Activated naive CD4-positive, alpha-beta T cell treated with anti-CD3 and anti-CD28 coated beads, Interleukin-2, amount 50 U/mL, for 72 hours (primary cell): ENCODE measurements at regions not wholly inside any gene's neighbourhood (a gene's known extent, or its start where the extent isn't known, plus 50 kb on each side); places are given as distances from the start of the nearest gene placed in this dataset.

Experiments
- ATAC-seq, 2 donors: fragments of 150-1000 bp; cut with Tn5 transposase; 2 replicates each; pipeline ENCODE4 v1.10.0; 2021; ENCODE audit warnings: mild to moderate bottlenecking in 2 of 2, moderate library complexity in 2 of 2
- DNase-seq, 2 donors: peaks; one replicate each; pipeline ENCODE4 v3.0.0; 2021 to 2022; ENCODE audit warnings: low spot score in 2 of 2
- H3K27ac Mint-ChIP-seq, 2 donors: one replicate each; pipeline ENCODE4 v1.8.0; 2022; ENCODE audit warnings: mild to moderate bottlenecking in 2 of 2, mixed read lengths in 2 of 2
- H3K36me3 Mint-ChIP-seq, 2 donors: one replicate each; pipeline ENCODE4 v1.8.0; 2022; ENCODE audit warnings: mixed read lengths in 2 of 2
- H3K9me3 Mint-ChIP-seq, 2 donors: one replicate each; pipeline ENCODE4 v1.8.0; 2022; ENCODE audit warnings: mixed read lengths in 2 of 2

- ATAC-seq, result no peak
- no peak for DNase-seq
- no peak overlapping the region for H3K27ac Mint-ChIP-seq
- peaks cover 5 to 15% of the 10 kb centered on the region in 2 donors for H3K36me3 Mint-ChIP-seq
- H3K9me3 Mint-ChIP-seq, result peaks cover 25 to 35% of the 10 kb centered on the region in 2 donors
Observed at GRCh38 chr9:23326597-23326996, 499.4 kb downstream of the ELAVL2 start.

DNA sequence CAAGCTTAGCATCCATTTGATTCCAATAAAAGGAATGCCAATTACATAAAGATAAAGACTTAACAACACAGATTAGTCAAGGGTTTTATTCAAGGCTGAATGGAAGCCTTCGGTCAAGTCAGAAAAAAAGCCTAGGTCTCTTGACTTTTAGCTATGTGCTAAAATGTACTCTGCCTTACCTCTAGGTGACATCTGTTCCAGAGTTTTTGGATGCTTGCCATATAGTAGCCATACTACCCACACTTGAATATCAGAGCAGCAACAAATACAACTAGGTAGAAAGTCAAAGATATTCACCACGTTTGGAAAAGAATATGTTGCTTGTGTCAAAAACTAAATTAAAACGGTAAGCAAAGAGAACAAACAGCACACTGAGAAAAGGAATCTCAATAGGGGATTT, 484.7 kb downstream of the ELAVL2 start:
- no peaks in the 10 kb centered on the region for H3K9me3 Mint-ChIP-seq

GRCh38 chr9:23342291-23342690, 483.7 kb downstream of the ELAVL2 start:
- ATAC-seq (no peak), DNase-seq (no peak)
- Mint-ChIP-seq H3K9me3 (peaks cover 4% of the 10 kb centered on the region in 2 donors), H3K27ac (no peak overlapping the region), H3K36me3 (no peaks in the 10 kb centered on the region)

More for the DNA sequence above, 484.7 kb downstream of the ELAVL2 start:
- H3K27ac Mint-ChIP-seq, result no peak overlapping the region
- no peak for ATAC-seq
- DNase-seq, result no peak
- H3K36me3 Mint-ChIP-seq, result no peaks in the 10 kb centered on the region

- ATAC-seq, result no peak
Observed at GRCh38 chr9:23343226-23343625, 482.8 kb downstream of the ELAVL2 start.

GRCh38 chr9:23361096-23361495, 464.9 kb downstream of the ELAVL2 start:
- ATAC-seq (no peak), DNase-seq (no peak)
- Mint-ChIP-seq H3K27ac (no peak overlapping the region), H3K9me3 (peaks cover 28 to 43% of the 10 kb centered on the region in 2 donors), H3K36me3 (peaks cover 5 to 15% of the 10 kb centered on the region in 2 donors)

More at GRCh38 chr9:23343226-23343625, 482.8 kb downstream of the ELAVL2 start:
- DNase-seq, result no peak
- Mint-ChIP-seq H3K27ac (no peak overlapping the region), H3K9me3 (peaks cover 4% of the 10 kb centered on the region in 2 donors), H3K36me3 (no peaks in the 10 kb centered on the region)

DNA sequence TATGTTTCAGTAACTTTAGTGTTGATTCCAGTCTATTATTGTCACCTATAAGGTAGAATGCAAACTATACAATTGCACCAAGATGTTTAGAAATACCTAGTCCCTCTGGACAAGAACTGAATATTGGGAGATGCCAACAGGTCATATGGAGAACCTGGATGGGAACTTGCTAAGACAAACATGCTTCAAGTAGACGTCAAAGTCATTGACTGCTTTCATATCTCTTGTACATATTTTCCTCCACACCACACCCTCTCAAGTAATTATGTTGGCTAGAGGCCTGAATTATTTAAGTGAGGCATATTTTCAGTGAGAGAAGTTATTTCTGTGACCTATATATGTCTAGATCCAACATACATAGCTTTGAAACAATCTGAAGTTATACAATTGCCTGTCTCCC, 453.3 kb downstream of the ELAVL2 start:
- peaks cover 15 to 19% of the 10 kb centered on the region in 2 donors for H3K9me3 Mint-ChIP-seq
- no peak for DNase-seq

GRCh38 chr9:23375511-23375910, 450.5 kb downstream of the ELAVL2 start:
- Mint-ChIP-seq H3K36me3 (no peaks in the 10 kb centered on the region), H3K9me3 (peaks cover 22 to 24% of the 10 kb centered on the region in 2 donors), H3K27ac (no peak overlapping the region)
- ATAC-seq (no peak), DNase-seq (no peak)

More for the DNA sequence above, 453.3 kb downstream of the ELAVL2 start:
- Mint-ChIP-seq H3K27ac (no peak overlapping the region), H3K36me3 (peaks cover 0 to 2% of the 10 kb centered on the region in 2 donors)
- ATAC-seq, result no peak

- H3K9me3 Mint-ChIP-seq, result peaks cover 13 to 20% of the 10 kb centered on the region in 2 donors
- H3K36me3 Mint-ChIP-seq, result no peaks in the 10 kb centered on the region
- no peak for DNase-seq
- no peak for ATAC-seq
- no peak overlapping the region for H3K27ac Mint-ChIP-seq
Observed at GRCh38 chr9:23379842-23380241, 446.2 kb downstream of the ELAVL2 start.

GRCh38 chr9:23380821-23381220, 445.2 kb downstream of the ELAVL2 start:
- Mint-ChIP-seq H3K9me3 (peaks cover 17 to 23% of the 10 kb centered on the region in 2 donors), H3K27ac (no peak overlapping the region), H3K36me3 (no peaks in the 10 kb centered on the region)
- DNase-seq, result no peak
- no peak for ATAC-seq

- no peak for ATAC-seq
- DNase-seq, result no peak
- no peaks in the 10 kb centered on the region for H3K36me3 Mint-ChIP-seq
- no peak overlapping the region for H3K27ac Mint-ChIP-seq
- peaks cover 18 to 23% of the 10 kb centered on the region in 2 donors for H3K9me3 Mint-ChIP-seq
Observed at GRCh38 chr9:23382418-23382817, 443.6 kb downstream of the ELAVL2 start.

DNA sequence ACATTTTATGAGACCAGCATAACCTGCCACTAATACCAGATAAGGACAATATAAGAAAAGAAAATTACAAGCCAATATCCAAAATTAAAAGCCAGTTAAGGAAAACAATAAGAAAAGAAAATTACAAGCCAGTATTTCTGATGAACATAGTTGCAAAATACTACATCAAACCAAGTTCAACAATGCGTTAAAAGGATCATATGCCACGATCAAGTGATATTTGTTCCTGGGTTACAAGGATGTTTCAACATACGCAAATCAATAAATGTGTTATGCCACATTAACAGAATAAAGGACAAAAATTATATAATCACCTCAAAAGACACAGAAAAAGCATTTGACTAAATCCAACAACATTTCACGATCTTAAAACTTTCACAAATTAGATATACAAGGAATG, 431.9 kb downstream of the ELAVL2 start:
- Mint-ChIP-seq H3K27ac (no peak overlapping the region), H3K36me3 (peaks cover 0 to 8% of the 10 kb centered on the region in 2 donors)
- DNase-seq, result no peak

DNA sequence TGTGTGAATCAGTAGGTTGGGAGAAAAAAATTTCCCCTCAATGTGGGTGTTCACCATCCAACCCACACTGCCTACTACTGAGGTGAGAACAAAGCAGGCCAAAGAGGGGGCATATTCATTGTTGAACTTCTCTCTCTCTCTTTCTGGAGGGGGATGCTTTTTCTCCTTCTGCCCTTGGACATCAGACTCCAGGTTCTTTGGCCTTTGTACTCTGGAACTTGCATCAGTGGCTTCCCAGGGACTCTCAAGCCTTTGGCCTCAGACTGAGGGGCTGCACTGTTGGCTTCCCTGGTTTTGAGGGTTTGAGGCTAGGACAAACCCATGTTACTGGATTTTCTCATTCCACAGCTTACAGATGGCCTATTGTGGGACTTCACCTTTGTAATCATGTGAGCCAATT, 417.2 kb downstream of the ELAVL2 start:
- no peak for DNase-seq
- H3K9me3 Mint-ChIP-seq, result peaks cover 23 to 35% of the 10 kb centered on the region in 2 donors
- H3K36me3 Mint-ChIP-seq, result no peaks in the 10 kb centered on the region
- no peak for ATAC-seq
- H3K27ac Mint-ChIP-seq, result no peak overlapping the region

More for the DNA sequence above, 431.9 kb downstream of the ELAVL2 start:
- peaks cover 22 to 29% of the 10 kb centered on the region in 2 donors for H3K9me3 Mint-ChIP-seq
- no peak for ATAC-seq

GRCh38 chr9:23412046-23412445, 414.0 kb downstream of the ELAVL2 start:
- ATAC-seq (no peak), DNase-seq (no peak)
- H3K9me3 Mint-ChIP-seq, result peaks cover 18 to 31% of the 10 kb centered on the region in 2 donors
- no peak overlapping the region for H3K27ac Mint-ChIP-seq
- H3K36me3 Mint-ChIP-seq, result no peaks in the 10 kb centered on the region

- Mint-ChIP-seq H3K9me3 (peaks cover 14 to 28% of the 10 kb centered on the region in 2 donors), H3K27ac (no peak overlapping the region)
- no peak for DNase-seq
Observed at GRCh38 chr9:23412458-23412857, 413.6 kb downstream of the ELAVL2 start.

DNA sequence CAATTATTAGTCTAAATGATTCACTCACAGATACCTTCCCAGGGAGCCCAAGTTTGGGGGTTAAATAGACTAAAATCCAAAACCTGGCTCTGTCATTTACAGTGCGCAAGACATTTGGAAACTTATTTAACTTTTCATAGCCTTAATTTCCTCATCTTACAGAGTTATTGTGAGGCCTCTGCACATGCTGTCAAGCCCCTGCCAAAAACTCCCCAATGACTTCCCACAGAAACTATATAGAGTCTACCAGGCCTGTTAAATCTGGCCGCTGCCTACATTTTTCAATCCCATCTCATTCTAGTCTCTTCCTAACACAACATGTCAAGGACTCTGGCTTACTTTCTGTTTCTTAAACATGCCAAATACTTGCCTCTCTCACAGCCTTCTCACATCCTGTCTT, 412.5 kb downstream of the ELAVL2 start:
- DNase-seq (no peak), ATAC-seq (no peak)
- Mint-ChIP-seq H3K9me3 (peaks cover 14 to 28% of the 10 kb centered on the region in 2 donors), H3K27ac (no peak overlapping the region), H3K36me3 (no peaks in the 10 kb centered on the region)

More at GRCh38 chr9:23412458-23412857, 413.6 kb downstream of the ELAVL2 start:
- no peaks in the 10 kb centered on the region for H3K36me3 Mint-ChIP-seq
- ATAC-seq, result no peak

GRCh38 chr9:23423999-23424398, 402.0 kb downstream of the ELAVL2 start:
- ATAC-seq (no peak), DNase-seq (no peak)
- Mint-ChIP-seq H3K36me3 (no peaks in the 10 kb centered on the region), H3K27ac (no peak overlapping the region), H3K9me3 (peaks cover 26 to 27% of the 10 kb centered on the region in 2 donors)

DNA sequence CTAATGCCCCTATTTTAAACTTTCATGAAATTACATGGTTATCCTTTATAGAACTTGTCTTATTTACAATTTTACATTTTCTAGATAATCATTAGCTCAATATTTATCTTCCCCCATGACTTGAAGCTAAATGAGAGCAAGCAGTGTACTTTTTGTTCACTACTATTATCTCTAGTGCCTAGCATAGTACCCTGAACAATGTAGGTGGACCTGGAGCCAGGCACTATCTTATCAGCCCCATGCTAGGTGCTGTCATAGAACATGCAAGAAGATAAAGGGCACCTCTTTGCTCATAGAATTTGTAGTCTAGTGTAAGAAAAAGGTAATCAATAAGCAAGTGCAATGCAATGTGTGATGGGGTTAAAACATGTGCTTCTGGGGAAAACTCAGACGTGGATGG, 399.9 kb downstream of the ELAVL2 start:
- Mint-ChIP-seq H3K9me3 (peaks cover 22 to 24% of the 10 kb centered on the region in 2 donors), H3K27ac (no peak overlapping the region), H3K36me3 (no peaks in the 10 kb centered on the region)
- DNase-seq, result no peak
- no peak for ATAC-seq

- DNase-seq (no peak), ATAC-seq (no peak)
- Mint-ChIP-seq H3K27ac (no peak overlapping the region), H3K9me3 (peaks cover 18 to 26% of the 10 kb centered on the region in 2 donors), H3K36me3 (peaks cover 0 to 6% of the 10 kb centered on the region in 2 donors)
Observed at GRCh38 chr9:23431459-23431858, 394.6 kb downstream of the ELAVL2 start.
